Prostate gland (tissue), 2 donors: ENCODE measurements at regions not wholly inside any gene's neighbourhood (a gene's known extent, or its start where the extent isn't known, plus 50 kb on each side); places are given as distances from the start of the nearest gene placed in this dataset.
"Not testable (repeated sequence)": the region's sequence is repeated elsewhere in the genome, so short reads cannot be mapped to it uniquely, and the experiment has no call there.

Experiments
- POLR2A ChIP-seq: fragments of 450-650 bp; IDR thresholded peaks from one replicate; pipeline ENCODE4 v1.6.1; 2016; ENCODE audit warnings: antibody characterized with exemption, mild to moderate bottlenecking
- POLR2AphosphoS5 ChIP-seq: sonication (generic); formaldehyde crosslinking; IDR thresholded peaks from one replicate; pipeline ENCODE4 v1.6.1; 2017; ENCODE audit warnings: antibody characterized with exemption
- TF ChIP-seq, protein P1 (sequence below), 4 experiments: fragments of 200-600 bp in 2 of 4; fragments of 450-650 bp in 2 of 4; sonication (generic) in 2 of 4; IDR thresholded peaks; 1 replicate in 3 of 4; 2 replicates in 1 of 4; pipeline ENCODE4 v1.5.1; 2016 to 2019; ENCODE audit warnings: antibody characterized with exemption in 4 of 4, mild to moderate bottlenecking in 2 of 4, moderate library complexity in 2 of 4

DNA sequence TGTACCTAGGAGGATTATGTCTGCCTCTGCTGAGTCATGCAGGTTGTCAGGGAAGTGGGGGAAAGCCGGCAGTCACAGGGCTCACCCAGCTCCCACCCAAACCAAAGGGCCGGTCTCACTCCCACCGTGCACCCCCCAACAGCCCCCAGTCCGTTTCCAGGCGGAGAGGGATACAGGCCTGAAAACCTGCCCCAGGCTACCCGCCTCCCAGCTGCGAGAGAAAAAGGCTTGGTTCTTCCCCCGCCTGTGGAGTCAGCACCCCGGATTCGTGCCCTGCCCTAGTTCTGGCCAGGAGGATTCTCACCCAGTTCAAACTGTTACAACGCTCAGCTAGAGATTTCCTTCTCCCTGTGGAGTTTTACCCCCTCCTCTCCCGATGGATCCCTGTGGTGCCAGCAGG, 323.6 kb upstream of the ZFP42 start:
- TF ChIP-seq, protein P1, sequence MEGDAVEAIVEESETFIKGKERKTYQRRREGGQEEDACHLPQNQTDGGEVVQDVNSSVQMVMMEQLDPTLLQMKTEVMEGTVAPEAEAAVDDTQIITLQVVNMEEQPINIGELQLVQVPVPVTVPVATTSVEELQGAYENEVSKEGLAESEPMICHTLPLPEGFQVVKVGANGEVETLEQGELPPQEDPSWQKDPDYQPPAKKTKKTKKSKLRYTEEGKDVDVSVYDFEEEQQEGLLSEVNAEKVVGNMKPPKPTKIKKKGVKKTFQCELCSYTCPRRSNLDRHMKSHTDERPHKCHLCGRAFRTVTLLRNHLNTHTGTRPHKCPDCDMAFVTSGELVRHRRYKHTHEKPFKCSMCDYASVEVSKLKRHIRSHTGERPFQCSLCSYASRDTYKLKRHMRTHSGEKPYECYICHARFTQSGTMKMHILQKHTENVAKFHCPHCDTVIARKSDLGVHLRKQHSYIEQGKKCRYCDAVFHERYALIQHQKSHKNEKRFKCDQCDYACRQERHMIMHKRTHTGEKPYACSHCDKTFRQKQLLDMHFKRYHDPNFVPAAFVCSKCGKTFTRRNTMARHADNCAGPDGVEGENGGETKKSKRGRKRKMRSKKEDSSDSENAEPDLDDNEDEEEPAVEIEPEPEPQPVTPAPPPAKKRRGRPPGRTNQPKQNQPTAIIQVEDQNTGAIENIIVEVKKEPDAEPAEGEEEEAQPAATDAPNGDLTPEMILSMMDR (IDR thresholded peaks at IDR 0.05) = not testable (repeated sequence)
- not testable (repeated sequence) for TF ChIP-seq POLR2A, POLR2AphosphoS5
